ENCODE measurements at regions not wholly inside any gene's neighbourhood (a gene's known extent, or its start where the extent isn't known, plus 50 kb on each side); places are given as distances from the start of the nearest gene placed in this dataset.

DNA sequence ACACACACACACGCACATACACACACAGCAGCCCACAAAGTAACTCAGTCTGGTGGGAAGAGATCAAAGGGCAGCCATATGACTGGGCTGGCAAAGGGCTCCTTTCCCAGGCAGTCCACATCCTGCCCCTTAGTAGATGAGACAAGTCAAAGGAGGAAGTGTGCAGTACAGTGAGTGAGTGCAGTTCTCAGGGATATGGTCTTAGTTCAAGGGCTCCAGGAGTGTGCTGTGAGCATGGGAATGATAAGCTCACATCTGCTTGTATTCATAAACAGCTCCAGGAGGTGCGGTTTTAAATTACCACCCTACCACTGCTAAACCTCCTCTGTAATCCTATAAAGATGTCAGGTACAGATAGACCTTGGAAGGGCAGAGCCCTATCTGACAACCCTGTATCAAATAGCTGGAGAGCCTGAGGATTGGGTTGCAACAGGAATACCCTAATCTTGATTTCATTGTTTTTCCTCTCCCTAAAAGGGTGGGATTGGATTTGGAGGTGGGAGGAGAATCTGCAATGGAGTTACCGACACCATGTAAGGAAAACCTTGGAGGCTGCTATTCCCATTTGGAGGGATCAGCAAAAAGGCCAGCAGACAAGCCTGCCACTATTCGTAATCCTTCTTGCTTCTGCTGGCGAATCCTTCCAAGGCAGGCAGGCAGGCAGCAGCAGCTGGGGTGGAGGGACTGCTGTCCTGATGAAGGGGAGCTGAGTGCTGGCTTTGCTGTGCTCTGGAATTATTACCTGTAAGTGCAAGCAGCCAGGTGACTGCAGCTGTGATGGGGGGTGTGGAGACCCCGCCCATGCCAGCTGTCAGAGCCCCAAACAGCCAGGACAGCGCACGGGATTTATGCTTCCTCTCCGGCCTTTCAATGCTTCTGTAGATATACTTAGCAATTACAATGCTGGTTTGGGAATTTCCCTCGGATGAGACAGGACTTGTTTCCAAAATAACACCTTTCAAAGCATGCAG is 342.7 kb downstream of the PRL start:
- DNase-seq (ENCODE audit: low spot score): no peak

DNA sequence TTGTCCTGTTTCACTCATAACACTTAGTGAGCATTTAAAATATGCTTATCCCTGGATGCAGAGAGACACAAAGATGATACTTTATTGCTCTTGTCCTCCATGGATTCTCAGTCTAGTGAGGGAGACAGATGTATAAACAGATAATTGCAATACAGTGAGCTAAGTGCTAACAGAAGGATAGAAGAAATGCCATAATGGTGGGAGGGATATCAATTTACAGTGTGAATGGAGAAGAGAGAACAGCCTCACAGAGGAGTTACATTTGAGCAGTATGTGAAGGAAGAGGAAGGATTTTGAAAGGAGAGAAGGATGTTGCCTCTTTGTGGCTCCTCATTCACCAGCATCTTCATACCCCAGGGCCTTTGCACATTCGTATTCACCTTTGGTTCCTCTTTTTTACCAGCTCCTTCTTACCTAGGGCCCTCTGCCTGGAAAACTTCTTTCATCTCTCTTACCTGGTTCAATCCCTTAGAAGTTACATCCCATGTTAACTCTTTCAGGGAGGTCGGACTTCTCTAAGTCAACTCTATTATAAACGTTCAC is 341.7 kb downstream of the PRL start:
- no peak for DNase-seq (ENCODE audit: low spot score)

DNA sequence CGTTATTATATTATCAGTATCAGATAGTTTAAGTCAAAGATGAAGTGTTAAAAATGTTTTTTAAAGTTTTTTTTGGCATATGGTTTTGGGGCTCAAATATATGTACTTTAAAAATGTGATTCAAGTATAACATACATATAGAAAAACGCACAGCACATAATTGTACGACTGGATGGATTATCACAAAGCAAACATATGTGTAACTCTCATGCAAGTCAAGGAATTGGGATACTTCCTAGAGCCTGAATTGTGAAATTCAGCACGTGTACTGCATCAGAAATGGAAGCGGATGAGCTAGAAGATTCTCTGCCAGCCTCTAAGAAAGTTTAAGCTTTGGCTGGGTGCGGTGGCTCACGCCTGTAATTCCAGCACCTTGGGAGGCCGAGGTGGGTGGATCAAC is 340.9 kb downstream of the PRL start:
- no peak for DNase-seq (ENCODE audit: low spot score)

DNA sequence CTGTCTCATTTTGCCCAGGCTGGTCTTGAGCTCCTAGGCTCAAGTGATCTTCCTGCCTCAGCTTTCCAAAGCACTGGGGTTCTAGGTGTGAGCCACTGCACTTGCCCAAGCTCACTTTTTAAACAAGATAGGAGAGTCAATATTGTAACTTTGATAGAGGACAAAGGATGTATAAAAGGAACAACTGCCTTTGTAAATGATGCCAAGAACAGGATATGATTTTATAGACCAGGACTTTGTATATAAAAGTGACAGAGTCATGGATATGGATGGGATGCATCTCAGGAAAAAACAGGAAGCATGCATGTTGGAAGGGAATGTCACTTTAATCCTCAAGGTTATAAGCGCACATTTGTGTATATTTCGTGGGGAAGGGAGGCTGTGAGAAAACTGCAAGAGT is 338.4 kb downstream of the PRL start:
- no peak for DNase-seq (ENCODE audit: low spot score)

DNA sequence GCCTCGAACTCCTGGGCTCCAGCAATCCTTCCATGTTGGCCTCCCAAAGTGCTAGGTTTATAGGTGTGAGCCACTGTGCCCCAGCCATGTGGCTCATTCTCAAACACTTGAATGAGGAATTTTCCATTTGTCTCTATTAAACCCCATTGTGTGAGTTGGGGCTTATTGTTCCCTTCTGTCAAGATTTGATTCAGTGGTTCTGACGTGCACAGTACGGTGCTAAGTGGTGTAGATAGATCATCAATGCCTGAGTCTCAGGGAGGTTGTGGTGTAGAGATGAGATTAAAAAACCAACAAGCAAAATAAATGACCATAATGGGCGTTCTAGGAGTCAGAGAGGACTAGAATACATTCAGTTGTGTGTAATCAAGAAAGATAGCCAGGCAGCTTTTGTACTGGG is 335.6 kb downstream of the PRL start:
- DNase-seq (ENCODE audit: low spot score): no peak

DNA sequence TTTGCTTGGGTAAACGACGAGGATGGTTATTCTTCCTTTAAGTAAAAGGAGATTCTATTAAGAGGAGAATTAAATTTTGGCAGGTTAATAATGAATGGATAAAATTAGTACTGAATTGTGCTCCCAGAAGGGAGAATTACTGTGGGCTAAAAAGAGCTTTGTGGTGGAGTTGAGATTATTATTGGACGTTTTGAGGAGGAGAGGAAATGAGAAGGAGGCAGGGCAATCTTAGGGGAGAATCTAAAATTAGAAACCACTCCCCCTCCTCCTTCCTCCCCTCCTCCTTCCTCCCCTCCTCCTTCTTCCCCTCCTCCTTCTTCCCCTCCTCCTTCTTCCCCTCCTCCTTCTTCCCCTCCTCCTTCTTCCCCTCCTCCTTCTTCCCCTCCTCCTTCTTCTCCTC is 331.8 kb downstream of the PRL start:
- DNase-seq (ENCODE audit: low spot score): no peak

DNA sequence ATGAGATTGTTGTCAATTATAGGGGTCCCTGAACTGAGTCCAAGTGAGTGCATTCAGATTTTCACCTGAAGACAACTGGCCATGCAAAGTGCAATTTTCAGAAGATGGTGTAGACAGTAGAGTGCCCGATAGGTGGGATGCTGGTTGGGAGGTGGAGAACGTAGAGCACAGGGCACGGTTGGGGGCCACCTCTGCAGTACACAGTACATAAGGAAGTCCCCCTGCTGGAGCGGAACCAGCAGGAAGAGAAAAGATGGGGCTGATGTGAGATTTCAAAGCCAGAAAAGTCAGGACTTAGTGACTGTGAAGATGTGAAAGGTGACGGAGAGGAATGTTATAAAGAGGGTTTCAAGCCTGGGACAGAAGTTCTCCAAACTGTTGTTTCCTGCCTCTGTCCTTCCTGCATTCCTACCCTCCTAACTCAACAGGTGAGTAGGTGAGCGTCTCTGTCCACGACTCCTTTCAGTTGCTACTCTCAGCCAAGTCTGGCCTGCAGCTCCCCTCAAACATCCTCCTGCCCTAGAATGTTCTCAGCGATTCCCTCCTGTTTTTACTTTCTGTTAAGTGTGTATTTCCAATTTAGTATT is 330.8 kb downstream of the PRL start:
- no peak for DNase-seq (ENCODE audit: low spot score)

DNA sequence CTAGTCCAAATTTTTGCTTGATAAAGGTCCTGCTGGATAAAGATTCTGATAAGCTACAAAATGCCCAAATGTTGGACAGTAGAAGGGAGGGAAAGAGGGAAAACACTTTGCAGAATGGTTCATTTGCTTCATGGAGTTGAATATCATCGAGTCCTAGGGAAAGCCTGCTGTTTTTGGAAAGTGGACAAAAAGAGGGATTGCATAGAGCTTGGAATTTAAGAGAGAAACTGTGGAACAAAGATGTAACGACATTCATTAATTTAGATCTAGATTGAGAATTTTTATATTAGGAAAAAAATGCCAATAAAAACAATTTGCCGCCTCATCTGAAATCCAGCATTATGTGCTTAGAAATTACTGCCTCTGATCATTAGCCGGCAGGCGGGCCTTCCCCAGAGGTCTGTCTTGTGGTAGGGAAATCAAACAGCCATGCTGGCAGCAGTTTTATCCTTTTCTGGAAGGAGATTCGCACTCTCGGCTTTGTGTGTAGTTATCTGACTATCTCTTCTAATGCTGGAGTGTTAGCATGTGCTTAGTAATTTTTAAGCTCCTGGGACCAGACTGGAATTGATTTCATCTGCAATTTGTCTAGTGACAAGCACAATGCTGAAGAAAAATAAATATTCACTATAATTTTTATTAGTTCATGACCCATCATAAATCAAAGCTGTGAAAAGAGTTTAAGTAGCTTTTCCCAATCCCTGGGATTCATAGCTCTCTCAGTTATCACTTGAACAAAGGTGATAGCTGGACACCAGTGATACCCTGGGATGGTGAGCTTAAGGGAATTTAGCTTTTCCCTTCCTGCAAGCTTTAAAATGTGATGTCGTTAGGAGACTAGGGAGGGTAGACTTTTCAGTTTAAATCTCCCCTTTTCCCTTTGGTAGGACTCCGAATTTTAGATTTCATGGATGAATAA is 329.5 kb downstream of the PRL start:
- no peak for DNase-seq (ENCODE audit: low spot score)

DNA sequence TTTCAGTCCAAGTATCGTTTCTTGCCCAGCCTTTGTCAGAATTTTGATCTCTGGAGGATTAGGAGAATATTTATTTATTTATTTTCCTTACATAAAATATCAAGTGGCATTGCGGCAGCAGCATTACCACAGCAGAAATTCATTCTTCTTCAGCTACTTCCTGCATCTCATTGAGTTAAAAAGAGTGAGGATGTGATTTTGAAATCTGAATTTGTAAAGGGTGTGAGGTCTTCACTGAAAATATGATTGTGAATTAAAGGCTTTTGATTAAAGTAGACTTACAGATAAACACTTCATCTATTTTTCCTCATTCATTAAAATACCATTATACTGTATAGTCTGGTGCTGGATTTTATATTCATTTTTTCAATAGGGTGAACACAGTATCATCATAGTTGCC is 328.4 kb downstream of the PRL start:
- no peak for DNase-seq (ENCODE audit: low spot score)

DNA sequence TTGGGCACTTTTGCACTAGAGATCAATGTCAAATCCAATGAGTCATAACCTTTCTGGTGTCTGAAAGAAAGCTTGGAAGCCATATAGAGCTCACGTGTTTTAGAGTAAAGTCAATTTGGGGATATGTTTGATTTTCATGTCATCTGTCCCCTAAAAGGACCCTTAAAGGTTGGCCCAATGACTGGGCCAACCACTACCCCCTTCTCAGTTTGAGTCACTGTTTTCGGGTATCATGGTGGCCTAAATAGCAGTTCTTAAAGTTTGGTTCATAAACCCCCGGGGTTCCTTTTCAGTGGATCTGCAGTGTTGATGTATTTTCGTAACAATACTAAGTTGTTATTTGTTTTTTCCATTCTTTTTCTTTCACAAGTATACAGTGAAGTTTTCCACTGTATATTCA is 327.6 kb downstream of the PRL start:
- no peak for DNase-seq (ENCODE audit: low spot score)

DNA sequence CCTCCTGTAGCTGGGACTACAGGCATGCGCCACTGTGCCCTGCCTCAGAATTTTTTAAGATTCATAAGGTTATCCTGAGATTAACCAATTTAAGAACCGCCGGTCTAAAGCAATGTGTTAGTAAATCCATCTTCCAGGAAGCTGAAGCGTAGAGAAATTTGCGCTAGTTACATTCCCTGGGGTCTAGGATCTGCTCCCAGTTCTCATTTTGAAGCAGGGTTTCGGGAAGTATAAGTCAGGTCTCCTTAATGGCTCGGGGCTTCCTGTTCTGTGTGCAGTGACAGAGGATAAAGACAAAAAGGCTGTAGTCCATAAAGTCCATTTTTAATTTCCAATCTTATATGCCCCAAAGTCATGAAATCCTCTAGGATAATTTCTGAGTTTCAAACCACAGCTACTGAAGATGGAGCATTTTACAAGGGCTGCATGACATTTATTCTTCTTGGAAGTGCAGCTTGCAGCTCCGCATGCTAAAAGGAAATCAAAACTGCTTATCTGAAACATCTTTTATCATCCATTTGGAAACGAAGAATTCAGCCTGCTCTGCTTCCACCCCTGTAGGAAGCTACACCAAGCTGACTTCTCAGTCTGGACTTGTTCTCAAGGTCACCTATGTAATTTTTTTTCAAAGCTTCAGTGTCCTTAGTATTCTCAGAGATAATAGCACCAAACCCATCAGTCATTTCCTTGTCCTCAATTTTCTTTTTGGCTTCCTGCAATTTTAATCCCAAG is 326.1 kb downstream of the PRL start:
- no peak for DNase-seq (ENCODE audit: low spot score)

DNA sequence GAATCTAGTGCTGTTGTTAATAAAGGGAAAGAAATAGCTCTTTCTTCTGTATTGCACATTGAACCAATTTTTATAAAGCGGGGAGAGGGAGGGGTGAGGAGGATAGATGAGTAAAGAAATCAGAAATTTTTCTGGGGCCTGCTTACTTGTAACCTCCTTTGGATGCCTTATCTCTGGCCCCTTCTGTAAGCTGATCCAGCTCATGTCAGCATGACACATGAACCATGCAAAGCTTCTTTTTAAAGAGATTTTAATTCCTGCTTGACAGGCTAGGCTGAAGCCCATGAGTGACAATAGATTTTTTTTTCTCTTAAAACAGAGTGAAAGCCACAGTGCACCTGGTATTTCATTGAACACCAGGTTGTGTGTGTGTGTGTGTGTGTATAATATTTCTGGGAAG is 325.3 kb downstream of the PRL start:
- no peak for DNase-seq (ENCODE audit: low spot score)

DNA sequence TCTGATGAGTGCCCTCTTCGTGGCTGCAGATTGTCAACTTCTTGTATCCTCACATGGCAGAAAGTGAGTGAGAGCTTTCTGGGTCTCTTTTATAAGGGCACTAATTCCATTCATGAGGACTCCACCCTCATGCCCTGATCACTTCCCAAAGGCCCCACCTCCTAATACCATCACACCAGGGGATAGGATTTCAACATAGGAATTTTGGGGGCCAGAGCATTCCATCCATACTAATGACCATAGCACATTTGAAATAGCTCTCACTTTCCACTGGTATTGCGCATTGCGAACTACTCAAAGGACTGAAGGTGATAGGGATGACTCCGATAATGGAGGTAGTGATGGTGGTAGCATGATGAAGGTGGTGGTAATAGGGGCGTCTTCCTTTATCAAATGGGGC is 324.3 kb downstream of the PRL start:
- no peak for DNase-seq (ENCODE audit: low spot score)

DNA sequence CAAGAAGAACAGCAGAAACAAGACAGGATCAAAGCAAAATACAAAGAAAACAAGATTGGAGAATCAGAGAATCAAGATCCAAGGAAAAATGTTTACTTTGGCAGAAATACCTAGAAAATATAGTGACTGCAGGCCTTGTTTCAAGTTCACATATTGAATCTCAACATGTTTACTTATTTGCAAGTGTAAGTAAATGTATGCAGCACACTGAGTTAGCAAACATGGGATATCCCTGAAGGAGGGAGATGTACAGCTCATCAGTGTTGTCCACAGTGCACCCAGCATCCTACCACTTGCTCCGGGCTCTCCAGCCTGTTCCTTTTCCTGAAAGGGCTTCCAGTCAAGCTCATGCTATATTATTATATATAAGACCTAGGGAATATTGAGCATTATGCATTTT is 319.5 kb downstream of the PRL start:
- no peak for DNase-seq (ENCODE audit: low spot score)

DNA sequence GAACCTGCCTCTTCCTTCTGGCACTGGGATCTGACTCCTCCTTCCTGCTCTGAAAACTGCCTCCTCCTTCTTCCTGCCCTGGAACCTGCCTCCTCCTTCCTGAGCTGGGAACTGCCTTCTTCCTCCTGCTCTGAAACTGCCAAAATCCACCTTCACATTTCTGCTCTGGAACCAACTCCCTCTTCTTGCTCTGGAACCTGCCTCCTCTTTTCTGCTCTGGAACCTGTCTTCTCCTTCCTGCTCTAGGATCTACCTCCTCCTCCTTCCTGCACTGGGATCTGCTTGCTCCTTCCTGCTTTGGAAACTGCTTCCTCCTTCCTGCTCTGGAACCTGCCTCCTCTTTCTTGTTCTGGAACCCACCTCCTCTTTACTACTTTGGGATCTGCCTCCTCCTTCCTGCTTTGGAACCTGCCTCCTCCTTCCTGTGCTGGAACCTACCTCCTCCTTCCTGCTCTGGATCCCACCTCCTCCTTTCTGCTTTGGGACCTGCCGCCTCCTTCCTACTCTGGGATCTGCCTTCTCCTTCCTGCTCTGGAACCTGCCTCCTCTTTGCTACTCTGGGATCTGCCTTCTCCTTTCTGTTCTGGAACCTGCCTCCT is 315.5 kb downstream of the PRL start:
- no peak for DNase-seq (ENCODE audit: low spot score)

DNA sequence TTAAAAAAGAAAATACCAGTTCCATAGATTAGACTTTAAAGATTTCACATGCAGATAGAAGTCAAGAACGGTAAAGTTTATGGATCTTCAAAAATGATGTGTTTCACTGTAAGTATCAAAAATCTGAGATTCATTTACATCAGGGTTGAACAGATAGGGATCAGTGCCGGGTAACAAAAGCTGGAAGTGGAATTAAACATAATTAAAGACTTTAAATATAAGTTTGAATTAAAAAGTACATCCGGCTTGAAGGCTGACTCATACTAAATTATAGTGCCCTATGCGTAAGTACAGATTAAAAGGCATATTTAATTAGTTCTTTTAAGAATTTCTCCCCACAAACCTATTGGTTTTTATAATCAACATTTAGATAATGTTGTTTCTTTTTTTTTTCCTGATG is 312.7 kb downstream of the PRL start:
- DNase-seq (ENCODE audit: low spot score): no peak

DNA sequence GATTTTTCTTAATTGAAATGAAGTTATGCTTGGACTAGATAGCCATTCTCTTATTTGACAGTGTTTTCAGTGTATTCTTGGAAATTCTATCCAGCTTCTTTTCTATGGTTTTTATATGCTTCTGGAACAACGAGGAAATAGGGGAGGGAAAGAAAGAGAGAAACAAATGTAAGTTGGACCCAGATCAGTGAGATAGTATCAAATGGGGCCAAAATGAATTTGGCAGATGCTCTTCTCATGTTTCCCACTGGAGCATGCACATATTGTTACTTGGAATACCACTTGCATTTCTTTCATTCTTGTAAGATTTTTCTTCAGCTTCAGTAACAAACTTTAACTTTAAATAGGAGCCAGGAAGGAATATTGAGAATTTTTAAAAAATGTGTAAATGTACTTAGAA is 312.3 kb downstream of the PRL start:
- no peak for DNase-seq (ENCODE audit: low spot score)

DNA sequence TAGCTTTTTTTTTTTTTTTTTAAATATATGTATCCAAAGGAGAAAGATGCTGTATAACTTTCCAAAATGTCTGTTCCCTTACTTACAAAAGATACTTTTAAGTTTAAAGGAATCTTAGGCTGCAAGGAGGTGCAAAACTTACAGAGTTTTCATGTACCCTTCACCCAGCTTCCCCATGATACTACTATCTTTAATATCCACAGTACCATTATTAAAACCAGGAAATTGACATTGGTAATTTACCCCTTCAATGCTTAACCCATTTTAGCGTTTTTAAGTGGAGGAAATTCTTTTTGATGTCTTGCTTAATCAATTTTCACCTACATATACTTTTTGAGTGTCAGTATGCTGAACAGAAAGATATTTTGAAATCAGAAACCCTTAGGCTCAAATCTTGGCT is 310.9 kb downstream of the PRL start:
- DNase-seq (ENCODE audit: low spot score): no peak

DNA sequence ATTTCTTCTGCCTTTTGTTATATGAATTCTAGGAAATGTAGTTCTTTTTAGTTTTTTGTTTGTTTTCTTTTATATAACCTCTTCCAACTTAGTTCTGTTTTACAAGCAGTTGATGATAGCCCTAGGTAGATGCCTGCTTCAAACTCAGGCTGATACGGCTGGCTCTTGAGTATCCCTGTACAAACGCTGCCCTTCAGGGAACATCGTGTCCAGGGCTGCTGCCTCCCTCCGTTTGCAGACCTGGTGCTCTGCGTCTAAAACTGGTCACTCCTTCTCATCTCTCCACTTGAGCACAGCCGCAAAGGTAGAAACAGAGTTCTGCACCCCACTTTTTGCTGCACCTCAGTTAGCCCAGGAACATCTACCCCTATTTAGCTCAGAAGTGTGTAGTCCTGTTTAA is 310.1 kb downstream of the PRL start:
- DNase-seq (ENCODE audit: low spot score): no peak

DNA sequence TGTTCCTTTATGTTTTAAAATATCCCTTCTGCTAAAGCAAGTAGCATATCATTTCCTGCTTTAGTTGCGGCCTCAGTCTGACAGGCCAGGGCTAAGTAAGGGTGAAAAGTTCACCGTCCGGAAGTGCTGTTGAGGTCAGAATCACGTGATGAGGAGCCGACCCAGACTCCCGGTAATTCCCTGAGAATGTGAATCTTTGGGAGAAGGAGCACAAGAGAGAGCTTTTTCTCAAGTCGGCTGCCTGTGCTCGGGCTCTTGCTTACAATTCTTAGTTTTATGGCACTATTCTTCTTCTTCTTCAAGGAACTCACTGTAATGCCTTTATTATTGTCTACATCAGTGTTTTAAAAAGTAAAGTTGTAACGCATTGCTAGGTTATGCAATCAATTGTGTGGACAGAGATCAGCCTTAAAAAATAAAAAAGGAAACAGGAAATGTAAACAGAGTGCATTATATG is 309.3 kb downstream of the PRL start:
- DNase-seq (ENCODE audit: low spot score): peak; percentile 81

DNA sequence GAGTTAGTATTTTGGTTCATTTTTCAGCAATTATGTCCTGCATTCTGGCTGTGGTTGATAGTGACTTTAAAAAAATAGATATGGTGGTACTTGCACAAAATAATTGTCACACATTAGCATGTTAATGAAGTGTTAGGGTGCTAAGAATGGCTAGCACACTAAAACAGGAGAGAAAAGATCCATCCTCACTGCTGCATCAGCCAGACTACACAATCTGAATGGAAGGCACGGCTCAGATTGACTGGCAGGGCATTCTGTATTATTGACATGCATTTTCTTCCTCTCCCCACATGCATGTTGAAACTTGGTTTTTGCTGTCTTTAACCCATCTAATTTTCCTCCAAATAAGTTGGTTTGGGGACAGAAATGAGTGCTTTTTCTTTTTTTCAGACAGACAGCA is 306.3 kb downstream of the PRL start:
- DNase-seq (ENCODE audit: low spot score): no peak

Measured in ureter (tissue), 1 donor.